HepG2 (cell line): ENCODE measurements at regions not wholly inside any gene's neighbourhood (a gene's known extent, or its start where the extent isn't known, plus 50 kb on each side); places are given as distances from the start of the nearest gene placed in this dataset.

ENCODE experiments used
- ATAC-seq: fragments of 200-7000 bp; cut with Tn5 transposase; 3 replicates; pipeline ENCODE4 v1.9.1; 2020; ENCODE audit warnings: mild to moderate bottlenecking, moderate library complexity
- BruUV-seq: library from RNA; stranded (reverse); fragments of 400-500 nt; replicated peaks from 2 replicates; lab custom pipeline; 2021; lab: Mats Ljungman, UMichigan
- CTCF ChIA-PET: fragments of 300-600 bp; formaldehyde crosslinking; extraction: SDS; loops from one replicate; lab custom pipeline; 2021; ENCODE audit warnings: low total read pairs, inconsistent platforms, low intra/inter-chr PET ratio; lab: Yijun Ruan, JAX
- POLR2A ChIA-PET: fragments of 350-600 bp; sonication (Branson Sonifier 250); formaldehyde crosslinking; loops from one replicate; lab custom pipeline; 2020; ENCODE audit warnings: antibody characterized with exemption, inconsistent platforms; lab: Yijun Ruan, JAX
- DNase-seq: peaks from one replicate; pipeline ENCODE4 v3.0.0-alpha.2; 2015; ENCODE audit warnings: low spot score
- FAIRE-seq: peaks from 3 replicates; lab custom pipeline; 2011; peaks lifted over from hg19 to GRCh38; lab: Jason Lieb, UNC
- H2AFZ ChIP-seq: one replicate; pipeline ENCODE4 v1.6.1; 2011; ENCODE audit warnings: low read length, inconsistent platforms
- H3K27ac ChIP-seq: fragments of 300-600 bp; 3 replicates; pipeline ENCODE4 v1.8.0; 2011; ENCODE audit warnings: mixed run types, mild to moderate bottlenecking, mixed read lengths, low read length, inconsistent platforms; ENCODE audit not compliant: insufficient read depth; ENCODE audit errors: extremely low read length
- H3K27me3 ChIP-seq, 2 experiments: fragments of 200-600 bp in 1 of 2; 2 replicates in 1 of 2; 3 replicates in 1 of 2; pipeline versions ENCODE4 v1.6.0 to v1.8.0; 2011; ENCODE audit warnings: low read length in 2 of 2, mild to moderate bottlenecking in 2 of 2, moderate library complexity in 2 of 2, inconsistent platforms in 1 of 2; ENCODE audit not compliant: insufficient read depth in 2 of 2, control insufficient read depth in 1 of 2
- H3K36me3 ChIP-seq, 2 experiments: fragments of 200-600 bp in 1 of 2; replicated peaks in 1 of 2; 2 replicates in 1 of 2; 3 replicates in 1 of 2; pipeline versions ENCODE4 v1.5.1 to v1.8.0; 2011; ENCODE audit warnings: low read length in 2 of 2, inconsistent platforms in 1 of 2; ENCODE audit not compliant: insufficient read depth in 2 of 2, control insufficient read depth in 1 of 2
- H3K4me1 ChIP-seq: 2 replicates; pipeline ENCODE4 v1.5.1; 2012; ENCODE audit warnings: low read length, inconsistent platforms; ENCODE audit not compliant: insufficient read depth
- H3K4me2 ChIP-seq: 2 replicates; pipeline ENCODE4 v1.6.0; 2011; ENCODE audit warnings: low read depth, low read length, inconsistent platforms
- H3K4me3 ChIP-seq, 3 experiments: fragments of 200-600 bp in 1 of 3; sonication (generic), shearing (Covaris generic) in 1 of 3; replicated peaks in 1 of 3; 2 replicates each; pipeline ENCODE4 v1.5.1; 2011 to 2016; ENCODE audit warnings: low read length in 3 of 3, inconsistent platforms in 2 of 3, low read depth in 2 of 3, mild to moderate bottlenecking in 2 of 3, control low read depth in 1 of 3, mixed read lengths in 1 of 3; ENCODE audit not compliant: insufficient read depth in 1 of 3
- H3K79me2 ChIP-seq: one replicate; pipeline ENCODE4 v1.6.1; 2011; ENCODE audit warnings: low read length, inconsistent platforms; ENCODE audit not compliant: insufficient read depth
- H3K9ac ChIP-seq: 2 replicates; pipeline ENCODE4 v1.6.0; 2011; ENCODE audit warnings: mild to moderate bottlenecking, low read depth, low read length, inconsistent platforms; ENCODE audit not compliant: insufficient read depth
- H3K9me3 ChIP-seq: 2 replicates; pipeline ENCODE4 v1.5.1; 2012; ENCODE audit warnings: mild to moderate bottlenecking, low read length
- H4K20me1 ChIP-seq: 2 replicates; pipeline ENCODE4 v1.6.0; 2011; ENCODE audit warnings: inconsistent platforms, mild to moderate bottlenecking, low read length, moderate library complexity; ENCODE audit not compliant: insufficient read depth
- MED1 ChIP-seq: sonication (generic); formaldehyde crosslinking; IDR thresholded peaks from 2 replicates; pipeline ENCODE4 v1.4.0; 2020; ENCODE audit warnings: missing genetic modification reagents
- NPAS2 ChIP-seq: sonication (generic); formaldehyde crosslinking; IDR thresholded peaks from 2 replicates; pipeline ENCODE4 v1.8.0; 2022; ENCODE audit warnings: mild to moderate bottlenecking, missing genetic modification reagents, borderline replicate concordance
- SP140L ChIP-seq: sonication (generic); formaldehyde crosslinking; IDR thresholded peaks from 2 replicates; pipeline ENCODE4 v1.4.0; 2020; ENCODE audit warnings: missing genetic modification reagents, borderline replicate concordance
- ZNF7 ChIP-seq: IDR thresholded peaks from 2 replicates; pipeline ENCODE4 v1.6.1; 2016; ENCODE audit warnings: missing biosample characterization, missing genetic modification reagents
- WGBS: methylation state at CpG from one replicate; pipeline ENCODE4 v1.1.6; 2017; ENCODE audit warnings: low lambda C conversion rate; 5-methylcytosine and 5-hydroxymethylcytosine counted together
- in situ Hi-C: cut with HindIII; loops from 2 replicates; pipeline ENCODE4 v1.10.0; 2017; ENCODE audit warnings: low pct_unique_long_range_greater_than_20kb; ENCODE audit not compliant: extremely low pct_ligation_motif_present
- intact Hi-C: fragments of 100-400 bp; cut with micrococcal nuclease; formaldehyde crosslinking; loops from one replicate; pipeline ENCODE4 v1.10.0; 2022; ENCODE audit not compliant: unreplicated experiment
- TF ChIP-seq, protein P1 (sequence below): sonication (generic); formaldehyde crosslinking; IDR thresholded peaks from 2 replicates; pipeline ENCODE4 v1.9.0; 2021; ENCODE audit warnings: missing genetic modification reagents, borderline replicate concordance
- TF ChIP-seq, protein P2 (sequence below): sonication (generic); formaldehyde crosslinking; conservative IDR thresholded peaks from 2 replicates; pipeline ENCODE4 v1.8.0; 2022; ENCODE audit warnings: low read depth, missing genetic modification reagents

DNA sequence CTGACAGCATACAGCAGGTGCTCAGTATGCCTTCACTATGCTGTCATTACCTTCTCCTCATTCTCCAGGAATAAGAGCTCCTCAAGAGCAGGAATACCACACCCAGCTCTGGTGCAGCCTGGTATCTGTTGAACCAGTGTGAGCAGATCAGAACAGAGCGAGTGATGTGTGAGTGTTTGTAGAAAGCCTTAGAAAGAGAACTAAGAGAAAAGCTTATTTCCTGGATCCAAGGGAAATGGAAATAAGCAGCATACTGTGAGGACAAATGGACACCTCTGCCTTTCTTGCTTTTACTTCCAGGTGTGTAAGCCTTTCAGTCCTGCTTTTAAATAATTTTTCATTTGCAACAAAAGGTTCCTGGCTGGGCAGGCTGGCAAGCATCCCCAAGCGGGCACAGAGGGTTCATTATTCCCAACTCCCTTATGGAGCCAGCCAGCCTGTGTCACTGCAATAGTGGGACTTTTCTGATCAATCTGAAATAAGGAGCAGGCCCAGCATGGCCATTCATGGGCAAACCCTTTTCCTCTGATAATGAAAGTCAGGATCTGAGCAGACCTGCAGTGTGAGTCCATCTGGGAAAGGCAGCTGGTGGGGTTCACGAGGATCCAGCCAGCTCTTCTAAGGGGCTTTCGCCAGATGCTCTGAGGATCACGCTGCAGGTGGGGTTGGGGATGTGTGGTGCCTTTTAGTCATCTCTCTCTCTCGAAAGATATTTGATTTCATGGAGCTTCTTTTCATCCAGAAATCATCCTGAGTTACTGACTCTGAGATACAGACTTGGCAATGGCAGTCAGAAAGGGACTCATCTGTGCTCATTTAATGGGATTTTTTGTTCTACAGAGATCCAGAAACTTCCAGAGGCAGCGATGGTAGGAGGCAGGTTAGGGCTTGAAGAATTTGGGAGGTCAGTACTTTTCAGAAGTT is 594.9 kb upstream of the CFAP20DC start:
- Histone ChIP-seq H2AFZ (no peak overlapping the region), H3K79me2 (no peaks in the 10 kb centered on the region), H3K27me3 (peaks cover 0 to 8% of the 10 kb centered on the region in 2 experiments; a peak in 3 of 5 replicates), H3K9me3 (peaks cover 12% of the 10 kb centered on the region), H4K20me1 (no peaks in the 10 kb centered on the region), H3K36me3 (no peaks in the 10 kb centered on the region), H3K27ac (no peak overlapping the region), H3K4me2 (no peak overlapping the region), H3K4me3 (no peak overlapping the region), H3K9ac (no peak overlapping the region), H3K4me1 (no peaks in the 10 kb centered on the region)
- 28% methylated on average over 7 of the region's 7 CpGs for WGBS
- DNase-seq (no peak), FAIRE-seq (no peak), ATAC-seq (no peak)
- in situ Hi-C loops: no loop called here
- ChIA-PET POLR2A (no interaction called here), CTCF (no interaction called here)
- intact Hi-C loops: no loop called here
- TF ChIP-seq, protein P1, sequence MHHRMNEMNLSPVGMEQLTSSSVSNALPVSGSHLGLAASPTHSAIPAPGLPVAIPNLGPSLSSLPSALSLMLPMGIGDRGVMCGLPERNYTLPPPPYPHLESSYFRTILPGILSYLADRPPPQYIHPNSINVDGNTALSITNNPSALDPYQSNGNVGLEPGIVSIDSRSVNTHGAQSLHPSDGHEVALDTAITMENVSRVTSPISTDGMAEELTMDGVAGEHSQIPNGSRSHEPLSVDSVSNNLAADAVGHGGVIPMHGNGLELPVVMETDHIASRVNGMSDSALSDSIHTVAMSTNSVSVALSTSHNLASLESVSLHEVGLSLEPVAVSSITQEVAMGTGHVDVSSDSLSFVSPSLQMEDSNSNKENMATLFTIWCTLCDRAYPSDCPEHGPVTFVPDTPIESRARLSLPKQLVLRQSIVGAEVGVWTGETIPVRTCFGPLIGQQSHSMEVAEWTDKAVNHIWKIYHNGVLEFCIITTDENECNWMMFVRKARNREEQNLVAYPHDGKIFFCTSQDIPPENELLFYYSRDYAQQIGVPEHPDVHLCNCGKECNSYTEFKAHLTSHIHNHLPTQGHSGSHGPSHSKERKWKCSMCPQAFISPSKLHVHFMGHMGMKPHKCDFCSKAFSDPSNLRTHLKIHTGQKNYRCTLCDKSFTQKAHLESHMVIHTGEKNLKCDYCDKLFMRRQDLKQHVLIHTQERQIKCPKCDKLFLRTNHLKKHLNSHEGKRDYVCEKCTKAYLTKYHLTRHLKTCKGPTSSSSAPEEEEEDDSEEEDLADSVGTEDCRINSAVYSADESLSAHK (CRISPR knock-in tag): no peak
- no peak for TF ChIP-seq NPAS2 (CRISPR knock-in tag)
- no peak for TF ChIP-seq MED1 (CRISPR knock-in tag)
- TF ChIP-seq, protein P2, sequence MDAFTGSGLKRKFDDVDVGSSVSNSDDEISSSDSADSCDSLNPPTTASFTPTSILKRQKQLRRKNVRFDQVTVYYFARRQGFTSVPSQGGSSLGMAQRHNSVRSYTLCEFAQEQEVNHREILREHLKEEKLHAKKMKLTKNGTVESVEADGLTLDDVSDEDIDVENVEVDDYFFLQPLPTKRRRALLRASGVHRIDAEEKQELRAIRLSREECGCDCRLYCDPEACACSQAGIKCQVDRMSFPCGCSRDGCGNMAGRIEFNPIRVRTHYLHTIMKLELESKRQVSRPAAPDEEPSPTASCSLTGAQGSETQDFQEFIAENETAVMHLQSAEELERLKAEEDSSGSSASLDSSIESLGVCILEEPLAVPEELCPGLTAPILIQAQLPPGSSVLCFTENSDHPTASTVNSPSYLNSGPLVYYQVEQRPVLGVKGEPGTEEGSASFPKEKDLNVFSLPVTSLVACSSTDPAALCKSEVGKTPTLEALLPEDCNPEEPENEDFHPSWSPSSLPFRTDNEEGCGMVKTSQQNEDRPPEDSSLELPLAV: no peak
- no peak for TF ChIP-seq ZNF7
- TF ChIP-seq SP140L (CRISPR knock-in tag): no peak
- BruUV-seq: no TSS peak
